Upper lobe of left lung (tissue), 4 donors: ENCODE measurements at regions not wholly inside any gene's neighbourhood (a gene's known extent, or its start where the extent isn't known, plus 50 kb on each side); places are given as distances from the start of the nearest gene placed in this dataset.

Experiments used
- CTCF ChIP-seq, 6 experiments: fragments of 450-650 bp in 4 of 6; fragments of 200-600 bp in 2 of 6; sonication (generic) in 2 of 6; IDR thresholded peaks; one replicate each; pipeline ENCODE4 v1.5.1; 2016 to 2019; ENCODE audit warnings: antibody characterized with exemption in 6 of 6
- POLR2A ChIP-seq, 4 donors: fragments of 450-650 bp; IDR thresholded peaks; one replicate each; pipeline ENCODE4 v1.5.1; 2016 to 2017; ENCODE audit warnings: antibody characterized with exemption in 4 of 4, mild to moderate bottlenecking in 2 of 4

- TF ChIP-seq CTCF (IDR thresholded peaks at IDR 0.05), result no peak
- TF ChIP-seq POLR2A (IDR thresholded peaks at IDR 0.05), result no peak
Measured at GRCh38 chr3:55207744-55208143, 279.4 kb downstream of the WNT5A start.
